ENCODE measurements at regions not wholly inside any gene's neighbourhood (a gene's known extent, or its start where the extent isn't known, plus 50 kb on each side); places are given as distances from the start of the nearest gene placed in this dataset.

DNA sequence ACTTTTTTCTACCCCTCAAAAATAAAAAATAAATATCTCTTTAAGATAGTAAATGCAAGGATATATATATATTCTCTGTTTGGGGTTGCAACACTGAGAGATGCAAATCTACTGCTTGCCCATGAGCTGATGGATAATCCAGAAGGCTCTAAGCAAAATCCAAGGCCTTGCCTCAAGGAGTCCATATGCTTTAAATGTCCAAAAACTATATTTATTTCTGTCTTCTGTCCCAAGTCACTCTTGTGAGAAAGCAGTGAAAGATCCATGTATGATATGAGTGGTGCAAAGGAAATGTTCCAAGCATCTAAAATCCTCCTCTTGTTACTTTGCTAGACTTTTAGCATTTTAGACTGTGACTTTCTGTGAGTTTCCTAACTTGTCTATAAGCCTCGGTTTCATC is 92.9 kb upstream of the RNF152 start:
- no TSS peak for BruUV-seq (replicated peaks)
- H3K36me3 ChIP-seq (ENCODE audit: control insufficient read depth, insufficient read depth, low read length) = no peaks in the 10 kb centered on the region
- ChIA-PET POLR2A (no interaction called here), CTCF (no interaction called here)
- no peaks in the 10 kb centered on the region for H3K4me1 ChIP-seq (ENCODE audit: control insufficient read depth, insufficient read depth, low read length)
- intact Hi-C loops (cut with micrococcal nuclease; ENCODE audit: unreplicated experiment) (no loop called here), in situ Hi-C loops (cut with HindIII; ENCODE audit: low pct_unique_long_range_greater_than_20kb, low sequenced_read_pairs) (no loop called here)
- no peak for ATAC-seq
- H3K9me3 ChIP-seq (ENCODE audit: control insufficient read depth, insufficient read depth, low read depth, low read length) = no peaks in the 10 kb centered on the region
- H3K27me3 ChIP-seq (ENCODE audit: control insufficient read depth, insufficient read depth, low read length) = no peaks in the 10 kb centered on the region
- no peak for DNase-seq (ENCODE audit: low read depth, low spot score)
- no peak overlapping the region for H3K4me3 ChIP-seq (ENCODE audit: low read depth in 2 of 2, low read length in 2 of 2)
- H3K27ac ChIP-seq (ENCODE audit: low read length) = no peak overlapping the region
- TF ChIP-seq, protein P1, sequence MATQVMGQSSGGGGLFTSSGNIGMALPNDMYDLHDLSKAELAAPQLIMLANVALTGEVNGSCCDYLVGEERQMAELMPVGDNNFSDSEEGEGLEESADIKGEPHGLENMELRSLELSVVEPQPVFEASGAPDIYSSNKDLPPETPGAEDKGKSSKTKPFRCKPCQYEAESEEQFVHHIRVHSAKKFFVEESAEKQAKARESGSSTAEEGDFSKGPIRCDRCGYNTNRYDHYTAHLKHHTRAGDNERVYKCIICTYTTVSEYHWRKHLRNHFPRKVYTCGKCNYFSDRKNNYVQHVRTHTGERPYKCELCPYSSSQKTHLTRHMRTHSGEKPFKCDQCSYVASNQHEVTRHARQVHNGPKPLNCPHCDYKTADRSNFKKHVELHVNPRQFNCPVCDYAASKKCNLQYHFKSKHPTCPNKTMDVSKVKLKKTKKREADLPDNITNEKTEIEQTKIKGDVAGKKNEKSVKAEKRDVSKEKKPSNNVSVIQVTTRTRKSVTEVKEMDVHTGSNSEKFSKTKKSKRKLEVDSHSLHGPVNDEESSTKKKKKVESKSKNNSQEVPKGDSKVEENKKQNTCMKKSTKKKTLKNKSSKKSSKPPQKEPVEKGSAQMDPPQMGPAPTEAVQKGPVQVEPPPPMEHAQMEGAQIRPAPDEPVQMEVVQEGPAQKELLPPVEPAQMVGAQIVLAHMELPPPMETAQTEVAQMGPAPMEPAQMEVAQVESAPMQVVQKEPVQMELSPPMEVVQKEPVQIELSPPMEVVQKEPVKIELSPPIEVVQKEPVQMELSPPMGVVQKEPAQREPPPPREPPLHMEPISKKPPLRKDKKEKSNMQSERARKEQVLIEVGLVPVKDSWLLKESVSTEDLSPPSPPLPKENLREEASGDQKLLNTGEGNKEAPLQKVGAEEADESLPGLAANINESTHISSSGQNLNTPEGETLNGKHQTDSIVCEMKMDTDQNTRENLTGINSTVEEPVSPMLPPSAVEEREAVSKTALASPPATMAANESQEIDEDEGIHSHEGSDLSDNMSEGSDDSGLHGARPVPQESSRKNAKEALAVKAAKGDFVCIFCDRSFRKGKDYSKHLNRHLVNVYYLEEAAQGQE (IDR thresholded peaks at IDR 0.05; ENCODE audit: insufficient read depth in 1 of 2, low read depth in 2 of 2, low read length in 1 of 2) = no peak
- TF ChIP-seq SIN3A (IDR thresholded peaks at IDR 0.05; ENCODE audit: borderline replicate concordance, insufficient read depth, low read depth, low read length) (no peak), TCF7L2 (IDR thresholded peaks at IDR 0.05; ENCODE audit: low read depth, low read length) (no peak)
- TF ChIP-seq, protein P2, sequence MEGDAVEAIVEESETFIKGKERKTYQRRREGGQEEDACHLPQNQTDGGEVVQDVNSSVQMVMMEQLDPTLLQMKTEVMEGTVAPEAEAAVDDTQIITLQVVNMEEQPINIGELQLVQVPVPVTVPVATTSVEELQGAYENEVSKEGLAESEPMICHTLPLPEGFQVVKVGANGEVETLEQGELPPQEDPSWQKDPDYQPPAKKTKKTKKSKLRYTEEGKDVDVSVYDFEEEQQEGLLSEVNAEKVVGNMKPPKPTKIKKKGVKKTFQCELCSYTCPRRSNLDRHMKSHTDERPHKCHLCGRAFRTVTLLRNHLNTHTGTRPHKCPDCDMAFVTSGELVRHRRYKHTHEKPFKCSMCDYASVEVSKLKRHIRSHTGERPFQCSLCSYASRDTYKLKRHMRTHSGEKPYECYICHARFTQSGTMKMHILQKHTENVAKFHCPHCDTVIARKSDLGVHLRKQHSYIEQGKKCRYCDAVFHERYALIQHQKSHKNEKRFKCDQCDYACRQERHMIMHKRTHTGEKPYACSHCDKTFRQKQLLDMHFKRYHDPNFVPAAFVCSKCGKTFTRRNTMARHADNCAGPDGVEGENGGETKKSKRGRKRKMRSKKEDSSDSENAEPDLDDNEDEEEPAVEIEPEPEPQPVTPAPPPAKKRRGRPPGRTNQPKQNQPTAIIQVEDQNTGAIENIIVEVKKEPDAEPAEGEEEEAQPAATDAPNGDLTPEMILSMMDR (IDR thresholded peaks at IDR 0.05) = no peak

DNA sequence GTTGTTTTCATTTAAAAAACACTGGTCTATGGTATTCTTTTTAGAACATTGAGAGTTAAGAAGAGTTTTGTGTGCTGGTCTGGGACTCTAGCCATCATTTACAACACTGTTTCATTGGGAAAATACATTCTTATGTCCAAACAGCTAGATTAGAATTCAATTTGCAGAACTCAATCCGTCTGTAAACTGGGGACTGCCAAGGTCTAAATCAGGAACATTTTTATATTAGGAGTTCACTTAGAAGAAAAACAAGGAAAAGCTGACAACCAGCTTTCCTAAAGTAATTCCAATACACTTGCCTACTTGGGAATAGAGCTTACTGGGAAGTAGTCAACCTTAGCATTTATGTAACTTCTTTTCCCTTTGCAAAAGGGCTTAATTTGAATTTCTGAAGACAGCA is 91.5 kb upstream of the RNF152 start:
- in situ Hi-C loops (cut with HindIII; ENCODE audit: low pct_unique_long_range_greater_than_20kb, low sequenced_read_pairs) (no loop called here), intact Hi-C loops (cut with micrococcal nuclease; ENCODE audit: unreplicated experiment) (no loop called here)
- no peak overlapping the region for H3K27ac ChIP-seq (ENCODE audit: low read length)
- ChIA-PET CTCF (no interaction called here), POLR2A (no interaction called here)
- no peak for TF ChIP-seq TCF7L2 (IDR thresholded peaks at IDR 0.05; ENCODE audit: low read depth, low read length)
- TF ChIP-seq, protein P2 (IDR thresholded peaks at IDR 0.05) = no peak
- TF ChIP-seq, protein P1 (IDR thresholded peaks at IDR 0.05; ENCODE audit: insufficient read depth in 1 of 2, low read depth in 2 of 2, low read length in 1 of 2) = no peak
- no peak for TF ChIP-seq SIN3A (IDR thresholded peaks at IDR 0.05; ENCODE audit: borderline replicate concordance, insufficient read depth, low read depth, low read length)
- TF ChIP-seq POLR2AphosphoS5 (IDR thresholded peaks at IDR 0.05; ENCODE audit: low read depth, low read length) = no peak
- no peak overlapping the region for H3K4me3 ChIP-seq (ENCODE audit: low read depth in 2 of 2, low read length in 2 of 2)
- no TSS peak for BruUV-seq (replicated peaks)
- DNase-seq (ENCODE audit: low read depth, low spot score) (no peak), ATAC-seq (no peak)
- no peaks in the 10 kb centered on the region for H3K9me3 ChIP-seq (ENCODE audit: control insufficient read depth, insufficient read depth, low read depth, low read length)
- no peaks in the 10 kb centered on the region for H3K36me3 ChIP-seq (ENCODE audit: control insufficient read depth, insufficient read depth, low read length)
- H3K27me3 ChIP-seq (ENCODE audit: control insufficient read depth, insufficient read depth, low read length) = no peaks in the 10 kb centered on the region
- no peaks in the 10 kb centered on the region for H3K4me1 ChIP-seq (ENCODE audit: control insufficient read depth, insufficient read depth, low read length)
